ENCODE measurements at regions not wholly inside any gene's neighbourhood (a gene's known extent, or its start where the extent isn't known, plus 50 kb on each side); places are given as distances from the start of the nearest gene placed in this dataset.

GRCh38 chr6:148140772-148141557, 201.7 kb upstream of the SASH1 start:
- H4K8ac ChIP-seq (ENCODE audit: extremely low read depth, insufficient read depth, low read length), result no peak overlapping the region
- TF ChIP-seq EGR1 (IDR thresholded peaks at IDR 0.05; ENCODE audit: borderline replicate concordance, low read depth, low read length), result no peak
- no peak overlapping the region for H3K23ac ChIP-seq (ENCODE audit: insufficient read length)
- no peak overlapping the region for H2BK5ac ChIP-seq (ENCODE audit: low read depth, low read length)
- H3K27ac ChIP-seq (ENCODE audit: low read depth, low read length), result no peak overlapping the region
- no peak overlapping the region for H2BK120ac ChIP-seq (replicated peaks; ENCODE audit: low read depth, low read length)
- no peak overlapping the region for H4K5ac ChIP-seq (ENCODE audit: insufficient read length, low read depth, low read length)
- WGBS, 2 experiments (ENCODE audit: extremely low coverage in 1 of 2, insufficient coverage in 1 of 2, insufficient read length in 1 of 2, insufficient replicate concordance in 2 of 2, low coverage in 1 of 2, low lambda C conversion rate in 2 of 2, missing lambda C conversion rate in 1 of 2), result 86% methylated on average over 5 of the region's 5 CpGs; no CpG with 5 or more reads in 1 of the 2 experiments
- H2BK15ac ChIP-seq (ENCODE audit: low read length), result no peak overlapping the region
- FAIRE-seq (no peak), DNase-seq (ENCODE audit: low read depth in 1 of 2, low spot score in 2 of 2) (no peak)
- H3K27me3 ChIP-seq (replicated peaks in 1 of 4; ENCODE audit: control insufficient read depth in 3 of 4, extremely low read depth in 1 of 4, insufficient read depth in 3 of 4, low read length in 3 of 4), result no peaks in the 10 kb centered on the region
- peaks cover 0 to 3% of the 10 kb centered on the region in 2 experiments; a peak in 1 of 4 replicates for H3K9me3 ChIP-seq (ENCODE audit: insufficient read depth in 2 of 2, low read depth in 1 of 2, low read length in 1 of 2)
- ChIA-PET POLR2A (ENCODE audit: partially characterized antibody) (no interaction called here), CTCF (ENCODE audit: partially characterized antibody) (interaction anchor here (0.6 to 2.0 kb wide), 4 partner anchors 25 to 758 kb away, joined by 3 to 8 read pairs (median 3); no protein-coding TSS in a partner anchor)
- H2AK5ac ChIP-seq (ENCODE audit: low read depth, low read length), result no peak overlapping the region
- no peak overlapping the region for H3K4ac ChIP-seq (replicated peaks; ENCODE audit: insufficient read length, low read depth, low read length)
- no peak overlapping the region for H3K4me2 ChIP-seq (ENCODE audit: insufficient read depth in 1 of 2, low read depth in 2 of 2, low read length in 2 of 2)
- H3K23me2 ChIP-seq (ENCODE audit: low read depth, low read length), result no peaks in the 10 kb centered on the region
- no peak overlapping the region for H2BK12ac ChIP-seq (ENCODE audit: low read depth, low read length)
- H3K18ac ChIP-seq (ENCODE audit: extremely low read depth, low read length), result no peak overlapping the region
- no peaks in the 10 kb centered on the region for H3K36me3 ChIP-seq (ENCODE audit: control insufficient read depth in 2 of 4, insufficient read depth in 4 of 4, low read length in 3 of 4)
- H4K91ac ChIP-seq (replicated peaks; ENCODE audit: insufficient read length, low read length), result no peak overlapping the region
- no peaks in the 10 kb centered on the region for H3K4me1 ChIP-seq (replicated peaks in 1 of 4; ENCODE audit: control insufficient read depth in 3 of 4, insufficient read depth in 4 of 4, low read length in 3 of 4)
- no peaks in the 10 kb centered on the region for H4K20me1 ChIP-seq (replicated peaks in 1 of 2; ENCODE audit: control insufficient read depth in 1 of 2, insufficient read depth in 2 of 2, low read length in 2 of 2)
- no peak overlapping the region for H3K14ac ChIP-seq (ENCODE audit: insufficient read length)
- H3K9ac ChIP-seq (replicated peaks in 1 of 4; ENCODE audit: extremely low read depth in 1 of 4, low read depth in 3 of 4, low read length in 3 of 4), result no peak overlapping the region
- no peak overlapping the region for H2AFZ ChIP-seq (ENCODE audit: low read length)
- H2BK20ac ChIP-seq (ENCODE audit: low read length), result no peak overlapping the region
- no peak overlapping the region for H3K4me3 ChIP-seq (ENCODE audit: extremely low read depth in 1 of 4, insufficient read depth in 2 of 4, low read depth in 3 of 4, low read length in 4 of 4)
- no peaks in the 10 kb centered on the region for H3K79me1 ChIP-seq (ENCODE audit: low read depth, low read length)
- H3K56ac ChIP-seq (replicated peaks; ENCODE audit: insufficient read length, low read depth, low read length), result no peak overlapping the region
- H3K79me2 ChIP-seq (ENCODE audit: control insufficient read depth in 1 of 2, insufficient read depth in 2 of 2, low read length in 2 of 2), result no peaks in the 10 kb centered on the region

Measured in H1 (cell line).